ENCODE measurements at regions not wholly inside any gene's neighbourhood (a gene's known extent, or its start where the extent isn't known, plus 50 kb on each side); places are given as distances from the start of the nearest gene placed in this dataset.
"Not testable (repeated sequence)": the region's sequence is repeated elsewhere in the genome, so short reads cannot be mapped to it uniquely, and the experiment has no call there.

GRCh38 chr1:235059221-235059620 is 69.4 kb downstream of the TOMM20 start:
- no peak for DNase-seq (ENCODE audit: low spot score)

- no peak for DNase-seq (ENCODE audit: low spot score)
Observed at GRCh38 chr1:235058695-235059094, 69.9 kb downstream of the TOMM20 start.

- no peak for DNase-seq (ENCODE audit: low spot score)
Observed at GRCh38 chr1:235057385-235058306, 71.0 kb downstream of the TOMM20 start.

- no peak for DNase-seq (ENCODE audit: low spot score)
Observed at GRCh38 chr1:235056937-235057336, 71.7 kb downstream of the TOMM20 start.

- no peak for DNase-seq (ENCODE audit: low spot score)
Observed at GRCh38 chr1:235054936-235055335, 73.7 kb downstream of the TOMM20 start.

- DNase-seq (ENCODE audit: low spot score): no peak
Observed at GRCh38 chr1:235054466-235054865, 74.2 kb downstream of the TOMM20 start.

- no peak for DNase-seq (ENCODE audit: low spot score)
Observed at GRCh38 chr1:235052067-235053008, 76.3 kb downstream of the TOMM20 start.

GRCh38 chr1:235051521-235051920 is 77.1 kb downstream of the TOMM20 start:
- DNase-seq (ENCODE audit: low spot score): no peak

- no peak for DNase-seq (ENCODE audit: low spot score)
Observed at GRCh38 chr1:235050911-235051360, 77.7 kb downstream of the TOMM20 start.

GRCh38 chr1:235049716-235050378 is 78.8 kb downstream of the TOMM20 start:
- not testable (repeated sequence) for DNase-seq (ENCODE audit: low spot score)

GRCh38 chr1:235049217-235049616 is 79.4 kb downstream of the TOMM20 start:
- DNase-seq (ENCODE audit: low spot score): no peak

- no peak for DNase-seq (ENCODE audit: low spot score)
Observed at GRCh38 chr1:235047331-235047871, 81.2 kb downstream of the TOMM20 start.

- no peak for DNase-seq (ENCODE audit: low spot score)
Observed at GRCh38 chr1:235045921-235046601, 82.6 kb downstream of the TOMM20 start.

GRCh38 chr1:235045034-235045690 is 83.5 kb downstream of the TOMM20 start:
- DNase-seq (ENCODE audit: low spot score): no peak

GRCh38 chr1:235043234-235043633 is 85.4 kb downstream of the TOMM20 start:
- DNase-seq (ENCODE audit: low spot score): no peak

GRCh38 chr1:235038701-235039100 is 89.9 kb downstream of the TOMM20 start:
- DNase-seq (ENCODE audit: low spot score): no peak

GRCh38 chr1:235035928-235036327 is 92.7 kb downstream of the TOMM20 start:
- no peak for DNase-seq (ENCODE audit: low spot score)

GRCh38 chr1:235030919-235031596 is 97.6 kb downstream of the TOMM20 start:
- DNase-seq (ENCODE audit: low spot score): no peak

- DNase-seq (ENCODE audit: low spot score): no peak
Observed at GRCh38 chr1:235027862-235028250, 100.8 kb downstream of the TOMM20 start.
